Neural cell (in vitro differentiated cells): ENCODE measurements at regions not wholly inside any gene's neighbourhood (a gene's known extent, or its start where the extent isn't known, plus 50 kb on each side); places are given as distances from the start of the nearest gene placed in this dataset.

Experiments used
- EP300 ChIP-seq: fragments of 450-650 bp; conservative IDR thresholded peaks from 2 replicates; pipeline ENCODE4 v1.6.1; 2014; ENCODE audit warnings: antibody characterized with exemption, mild to moderate bottlenecking, moderate library complexity; ENCODE audit not compliant: poor library complexity, severe bottlenecking
- EZH2 ChIP-seq: fragments of 200-600, 300-800 bp; shearing (Covaris generic), sonication (generic); IDR thresholded peaks from 2 replicates; pipeline ENCODE4 v1.6.1; 2014; ENCODE audit warnings: antibody characterized with exemption, low read length, borderline replicate concordance, mild to moderate bottlenecking; ENCODE audit not compliant: insufficient read depth, poor library complexity, severe bottlenecking
- MXI1 ChIP-seq: fragments of 450-650 bp; conservative IDR thresholded peaks from 2 replicates; pipeline ENCODE4 v1.6.1; 2014; ENCODE audit warnings: antibody characterized with exemption, mild to moderate bottlenecking; ENCODE audit not compliant: poor library complexity, severe bottlenecking
- POLR2AphosphoS5 ChIP-seq: IDR thresholded peaks from 2 replicates; pipeline ENCODE4 v1.6.1; 2012
- RAD21 ChIP-seq: fragments of 450-650 bp; conservative IDR thresholded peaks from 2 replicates; pipeline ENCODE4 v1.6.1; 2014; ENCODE audit warnings: antibody characterized with exemption, mild to moderate bottlenecking, moderate library complexity
- SMC3 ChIP-seq: fragments of 450-650 bp; conservative IDR thresholded peaks from 2 replicates; pipeline ENCODE4 v1.6.1; 2014; ENCODE audit warnings: antibody characterized with exemption, mild to moderate bottlenecking, moderate library complexity; ENCODE audit not compliant: poor library complexity
- TAF1 ChIP-seq: IDR thresholded peaks from 2 replicates; pipeline ENCODE4 v1.6.1; 2012; ENCODE audit warnings: low read depth
- TF ChIP-seq, protein P1 (sequence below): fragments of 450-650 bp; IDR thresholded peaks from 2 replicates; pipeline ENCODE4 v1.5.1; 2014; ENCODE audit warnings: antibody characterized with exemption, mild to moderate bottlenecking, moderate library complexity; ENCODE audit not compliant: poor library complexity, severe bottlenecking
- TF ChIP-seq, protein P2 (sequence below): IDR thresholded peaks from 2 replicates; pipeline ENCODE4 v1.6.1; 2012; ENCODE audit warnings: borderline replicate concordance

DNA sequence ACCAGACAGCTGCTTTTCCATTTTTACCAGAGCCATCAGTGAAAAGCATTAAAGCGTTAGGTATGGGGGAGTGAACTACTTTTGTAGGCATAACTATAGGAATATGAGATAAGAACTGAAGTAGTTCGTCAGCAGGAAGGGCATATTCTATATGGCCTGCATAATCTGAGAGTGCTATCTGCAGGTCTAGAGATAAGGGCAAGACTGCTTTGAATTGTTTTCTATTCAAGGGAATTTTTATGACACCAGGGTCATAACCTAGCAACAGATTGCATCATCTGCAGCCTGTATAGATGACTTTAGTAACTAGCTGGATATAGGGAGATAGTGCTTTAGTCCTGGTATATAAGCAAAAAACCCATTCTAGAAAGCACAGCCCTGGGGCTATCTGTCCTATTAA lies 437.3 kb upstream of the HTR1E start:
- TF ChIP-seq, protein P1, sequence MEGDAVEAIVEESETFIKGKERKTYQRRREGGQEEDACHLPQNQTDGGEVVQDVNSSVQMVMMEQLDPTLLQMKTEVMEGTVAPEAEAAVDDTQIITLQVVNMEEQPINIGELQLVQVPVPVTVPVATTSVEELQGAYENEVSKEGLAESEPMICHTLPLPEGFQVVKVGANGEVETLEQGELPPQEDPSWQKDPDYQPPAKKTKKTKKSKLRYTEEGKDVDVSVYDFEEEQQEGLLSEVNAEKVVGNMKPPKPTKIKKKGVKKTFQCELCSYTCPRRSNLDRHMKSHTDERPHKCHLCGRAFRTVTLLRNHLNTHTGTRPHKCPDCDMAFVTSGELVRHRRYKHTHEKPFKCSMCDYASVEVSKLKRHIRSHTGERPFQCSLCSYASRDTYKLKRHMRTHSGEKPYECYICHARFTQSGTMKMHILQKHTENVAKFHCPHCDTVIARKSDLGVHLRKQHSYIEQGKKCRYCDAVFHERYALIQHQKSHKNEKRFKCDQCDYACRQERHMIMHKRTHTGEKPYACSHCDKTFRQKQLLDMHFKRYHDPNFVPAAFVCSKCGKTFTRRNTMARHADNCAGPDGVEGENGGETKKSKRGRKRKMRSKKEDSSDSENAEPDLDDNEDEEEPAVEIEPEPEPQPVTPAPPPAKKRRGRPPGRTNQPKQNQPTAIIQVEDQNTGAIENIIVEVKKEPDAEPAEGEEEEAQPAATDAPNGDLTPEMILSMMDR: no peak
- TF ChIP-seq EZH2 (no peak), POLR2AphosphoS5 (no peak), TAF1 (no peak), RAD21 (no peak), MXI1 (no peak), EP300 (peak; percentile 1), SMC3 (no peak)
- TF ChIP-seq, protein P2, sequence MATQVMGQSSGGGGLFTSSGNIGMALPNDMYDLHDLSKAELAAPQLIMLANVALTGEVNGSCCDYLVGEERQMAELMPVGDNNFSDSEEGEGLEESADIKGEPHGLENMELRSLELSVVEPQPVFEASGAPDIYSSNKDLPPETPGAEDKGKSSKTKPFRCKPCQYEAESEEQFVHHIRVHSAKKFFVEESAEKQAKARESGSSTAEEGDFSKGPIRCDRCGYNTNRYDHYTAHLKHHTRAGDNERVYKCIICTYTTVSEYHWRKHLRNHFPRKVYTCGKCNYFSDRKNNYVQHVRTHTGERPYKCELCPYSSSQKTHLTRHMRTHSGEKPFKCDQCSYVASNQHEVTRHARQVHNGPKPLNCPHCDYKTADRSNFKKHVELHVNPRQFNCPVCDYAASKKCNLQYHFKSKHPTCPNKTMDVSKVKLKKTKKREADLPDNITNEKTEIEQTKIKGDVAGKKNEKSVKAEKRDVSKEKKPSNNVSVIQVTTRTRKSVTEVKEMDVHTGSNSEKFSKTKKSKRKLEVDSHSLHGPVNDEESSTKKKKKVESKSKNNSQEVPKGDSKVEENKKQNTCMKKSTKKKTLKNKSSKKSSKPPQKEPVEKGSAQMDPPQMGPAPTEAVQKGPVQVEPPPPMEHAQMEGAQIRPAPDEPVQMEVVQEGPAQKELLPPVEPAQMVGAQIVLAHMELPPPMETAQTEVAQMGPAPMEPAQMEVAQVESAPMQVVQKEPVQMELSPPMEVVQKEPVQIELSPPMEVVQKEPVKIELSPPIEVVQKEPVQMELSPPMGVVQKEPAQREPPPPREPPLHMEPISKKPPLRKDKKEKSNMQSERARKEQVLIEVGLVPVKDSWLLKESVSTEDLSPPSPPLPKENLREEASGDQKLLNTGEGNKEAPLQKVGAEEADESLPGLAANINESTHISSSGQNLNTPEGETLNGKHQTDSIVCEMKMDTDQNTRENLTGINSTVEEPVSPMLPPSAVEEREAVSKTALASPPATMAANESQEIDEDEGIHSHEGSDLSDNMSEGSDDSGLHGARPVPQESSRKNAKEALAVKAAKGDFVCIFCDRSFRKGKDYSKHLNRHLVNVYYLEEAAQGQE: no peak
